GM10847 (cell line): ENCODE measurements at regions not wholly inside any gene's neighbourhood (a gene's known extent, or its start where the extent isn't known, plus 50 kb on each side); places are given as distances from the start of the nearest gene placed in this dataset.
A peak's percentile ranks its signal among the peaks of the same experiment; 100 is the strongest.

Source experiments
- POLR2A ChIP-seq: IDR thresholded peaks from 2 replicates; pipeline ENCODE4 v1.6.1; 2011; ENCODE audit not compliant: insufficient read length; ENCODE audit errors: extremely low read depth

GRCh38 chr5:160479220-160479619 is 57.6 kb downstream of the PTTG1 start:
- TF ChIP-seq POLR2A, result no peak

- no peak for TF ChIP-seq POLR2A
These were observed 58.3 kb downstream of the PTTG1 start for GRCh38 chr5:160479926-160480325.

- TF ChIP-seq POLR2A, result no peak
These were observed 59.0 kb downstream of the PTTG1 start for GRCh38 chr5:160480652-160481051.

GRCh38 chr5:160484678-160485077 is 63.0 kb downstream of the PTTG1 start:
- no peak for TF ChIP-seq POLR2A

- TF ChIP-seq POLR2A, result no peak
These were observed 63.8 kb downstream of the PTTG1 start for GRCh38 chr5:160485364-160485969.

GRCh38 chr5:160486573-160486972 is 64.9 kb downstream of the PTTG1 start:
- TF ChIP-seq POLR2A, result no peak

- peak; percentile 10 for TF ChIP-seq POLR2A
These were observed 67.0 kb downstream of the PTTG1 start for GRCh38 chr5:160488394-160489325.

GRCh38 chr5:160491438-160491837 is 69.8 kb downstream of the PTTG1 start:
- no peak for TF ChIP-seq POLR2A

GRCh38 chr5:160492565-160492964 is 70.9 kb downstream of the PTTG1 start:
- no peak for TF ChIP-seq POLR2A

GRCh38 chr5:160493806-160494338 is 72.2 kb downstream of the PTTG1 start:
- no peak for TF ChIP-seq POLR2A

GRCh38 chr5:160494451-160494850 is 72.8 kb downstream of the PTTG1 start:
- no peak for TF ChIP-seq POLR2A

GRCh38 chr5:160496334-160496733 is 74.7 kb downstream of the PTTG1 start:
- TF ChIP-seq POLR2A, result no peak

- TF ChIP-seq POLR2A, result no peak
These were observed 75.1 kb downstream of the PTTG1 start for GRCh38 chr5:160496784-160497183.

- no peak for TF ChIP-seq POLR2A
These were observed 76.2 kb downstream of the PTTG1 start for GRCh38 chr5:160497878-160498277.

- TF ChIP-seq POLR2A, result no peak
These were observed 79.4 kb downstream of the PTTG1 start for GRCh38 chr5:160500786-160501779.
